Liver (tissue), 8 donors: ENCODE measurements at regions not wholly inside any gene's neighbourhood (a gene's known extent, or its start where the extent isn't known, plus 50 kb on each side); places are given as distances from the start of the nearest gene placed in this dataset.

Source experiments
- DNase-seq: peaks from one replicate; pipeline ENCODE4 v3.0.0-alpha.2; 2017; ENCODE audit warnings: low spot score
- H3K27ac ChIP-seq, 2 donors: one replicate each; pipeline ENCODE4 v1.7.0; 2013; ENCODE audit warnings: inconsistent platforms in 2 of 2, low read length in 2 of 2, control low read depth in 1 of 2, low read depth in 1 of 2, mild to moderate bottlenecking in 1 of 2
- H3K27me3 ChIP-seq, 4 donors: one replicate each; pipeline versions ENCODE4 v1.6.1 to v1.7.0; 2013; ENCODE audit warnings: low read length in 3 of 4, inconsistent platforms in 1 of 4, mild to moderate bottlenecking in 1 of 4, moderate library complexity in 1 of 4; ENCODE audit not compliant: control insufficient read depth in 4 of 4, insufficient read depth in 4 of 4
- H3K36me3 ChIP-seq, 4 donors: one replicate each; pipeline versions ENCODE4 v1.6.1 to v1.7.0; 2013; ENCODE audit warnings: low read length in 3 of 4, mild to moderate bottlenecking in 3 of 4, low read depth in 1 of 4, moderate library complexity in 1 of 4; ENCODE audit not compliant: control insufficient read depth in 4 of 4, insufficient read depth in 3 of 4
- H3K4me1 ChIP-seq, 4 donors: one replicate each; pipeline versions ENCODE4 v1.6.1 to v1.7.0; 2013; ENCODE audit warnings: low read length in 3 of 4, mild to moderate bottlenecking in 3 of 4, moderate library complexity in 1 of 4; ENCODE audit not compliant: control insufficient read depth in 4 of 4, insufficient read depth in 4 of 4
- H3K4me3 ChIP-seq, 3 donors: one replicate each; pipeline versions ENCODE4 v1.6.1 to v1.7.0; 2013; ENCODE audit warnings: low read length in 3 of 3, control low read depth in 1 of 3, low read depth in 1 of 3, mild to moderate bottlenecking in 1 of 3
- H3K9ac ChIP-seq, 2 donors: one replicate each; pipeline ENCODE4 v1.7.0; 2013; ENCODE audit warnings: low read length in 2 of 2, mild to moderate bottlenecking in 2 of 2, moderate library complexity in 2 of 2, control low read depth in 1 of 2, low read depth in 1 of 2
- H3K9me3 ChIP-seq, 4 donors: one replicate each; pipeline versions ENCODE4 v1.6.1 to v1.7.0; 2013; ENCODE audit warnings: low read length in 3 of 4; ENCODE audit not compliant: control insufficient read depth in 4 of 4
- ATF3 ChIP-seq: IDR thresholded peaks from 2 replicates; pipeline ENCODE4 v1.6.1; 2016; ENCODE audit warnings: antibody characterized with exemption
- FOXA1 ChIP-seq: IDR thresholded peaks from 2 replicates; pipeline ENCODE4 v1.6.1; 2016; ENCODE audit warnings: antibody characterized with exemption
- FOXA2 ChIP-seq: IDR thresholded peaks from 2 replicates; pipeline ENCODE4 v1.6.1; 2016; ENCODE audit warnings: antibody characterized with exemption
- GABPA ChIP-seq, 2 donors: IDR thresholded peaks in 1 of 2; conservative IDR thresholded peaks in 1 of 2; 2 replicates each; pipeline ENCODE4 v1.6.1; 2016; ENCODE audit warnings: antibody characterized with exemption in 2 of 2, mild to moderate bottlenecking in 1 of 2, moderate library complexity in 1 of 2
- HNF4A ChIP-seq, 2 donors: conservative IDR thresholded peaks; 2 replicates each; pipeline ENCODE4 v1.6.1; 2016; ENCODE audit warnings: antibody characterized with exemption in 2 of 2, mild to moderate bottlenecking in 2 of 2
- HNF4G ChIP-seq: IDR thresholded peaks from 2 replicates; pipeline ENCODE4 v1.6.1; 2016; ENCODE audit warnings: antibody characterized with exemption
- JUND ChIP-seq, 2 donors: IDR thresholded peaks; 2 replicates each; pipeline ENCODE4 v1.6.1; 2016; ENCODE audit warnings: antibody characterized with exemption in 2 of 2
- NR2F2 ChIP-seq: IDR thresholded peaks from 2 replicates; pipeline ENCODE4 v1.6.1; 2016; ENCODE audit warnings: antibody characterized with exemption
- RAD21 ChIP-seq, 2 donors: IDR thresholded peaks; 2 replicates each; pipeline ENCODE4 v1.6.1; 2016; ENCODE audit warnings: antibody characterized with exemption in 2 of 2, mild to moderate bottlenecking in 2 of 2
- RXRA ChIP-seq, 2 donors: IDR thresholded peaks; 2 replicates each; pipeline ENCODE4 v1.6.1; 2017 to 2018; ENCODE audit warnings: antibody characterized with exemption in 2 of 2, mild to moderate bottlenecking in 1 of 2
- SP1 ChIP-seq: IDR thresholded peaks from 2 replicates; pipeline ENCODE4 v1.6.1; 2018; ENCODE audit warnings: antibody characterized with exemption, mild to moderate bottlenecking
- TAF1 ChIP-seq: conservative IDR thresholded peaks from 2 replicates; pipeline ENCODE4 v1.6.1; 2016; ENCODE audit warnings: antibody characterized with exemption, mild to moderate bottlenecking
- ZBTB33 ChIP-seq: IDR thresholded peaks from 2 replicates; pipeline ENCODE4 v1.6.1; 2016; ENCODE audit warnings: antibody characterized with exemption
- WGBS: extraction: QIAGEN DNeasy Blood & Tissue Kit; methylation state at CpG from one replicate; pipeline ENCODE4 v1.1.7; 2013; 5-methylcytosine and 5-hydroxymethylcytosine counted together
- TF ChIP-seq, protein P1 (sequence below): IDR thresholded peaks from 2 replicates; pipeline ENCODE4 v1.6.1; 2016; ENCODE audit warnings: antibody characterized with exemption, mild to moderate bottlenecking
- TF ChIP-seq, protein P2 (sequence below): IDR thresholded peaks from 2 replicates; pipeline ENCODE4 v1.6.1; 2016; ENCODE audit warnings: antibody characterized with exemption
- TF ChIP-seq, protein P3 (sequence below): fragments of 150-350 bp; IDR thresholded peaks from 2 replicates; pipeline ENCODE4 v1.5.1; 2017; ENCODE audit warnings: improper control_type of control experiment, low read depth, low read length; ENCODE audit not compliant: missing input control
- donor health status: healthy.
- donor health status: healthy.
- donor health status: healthy.
- donor health status: healthy.
- donor health status: healthy.

DNA sequence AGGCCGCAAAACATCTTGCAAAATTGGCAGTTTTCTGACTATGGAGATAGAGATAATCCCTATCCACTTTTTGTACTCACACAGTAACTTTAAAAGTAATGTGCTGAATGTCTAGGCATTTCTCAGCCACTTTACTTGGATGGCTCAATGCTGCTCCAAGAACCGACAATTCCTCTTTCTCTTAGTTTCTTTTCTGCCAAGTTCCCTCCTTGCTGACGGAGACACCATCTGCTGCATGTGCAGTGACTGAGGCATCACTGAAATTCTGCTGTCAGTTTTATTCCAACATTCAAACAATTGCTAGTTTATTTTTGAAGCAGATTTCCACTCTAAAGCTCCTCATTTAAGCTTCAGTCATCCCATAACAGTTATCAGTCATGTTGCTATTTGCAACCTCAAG lies 116.0 kb upstream of the RBMS3 start (continued):
- TF ChIP-seq, protein P1, sequence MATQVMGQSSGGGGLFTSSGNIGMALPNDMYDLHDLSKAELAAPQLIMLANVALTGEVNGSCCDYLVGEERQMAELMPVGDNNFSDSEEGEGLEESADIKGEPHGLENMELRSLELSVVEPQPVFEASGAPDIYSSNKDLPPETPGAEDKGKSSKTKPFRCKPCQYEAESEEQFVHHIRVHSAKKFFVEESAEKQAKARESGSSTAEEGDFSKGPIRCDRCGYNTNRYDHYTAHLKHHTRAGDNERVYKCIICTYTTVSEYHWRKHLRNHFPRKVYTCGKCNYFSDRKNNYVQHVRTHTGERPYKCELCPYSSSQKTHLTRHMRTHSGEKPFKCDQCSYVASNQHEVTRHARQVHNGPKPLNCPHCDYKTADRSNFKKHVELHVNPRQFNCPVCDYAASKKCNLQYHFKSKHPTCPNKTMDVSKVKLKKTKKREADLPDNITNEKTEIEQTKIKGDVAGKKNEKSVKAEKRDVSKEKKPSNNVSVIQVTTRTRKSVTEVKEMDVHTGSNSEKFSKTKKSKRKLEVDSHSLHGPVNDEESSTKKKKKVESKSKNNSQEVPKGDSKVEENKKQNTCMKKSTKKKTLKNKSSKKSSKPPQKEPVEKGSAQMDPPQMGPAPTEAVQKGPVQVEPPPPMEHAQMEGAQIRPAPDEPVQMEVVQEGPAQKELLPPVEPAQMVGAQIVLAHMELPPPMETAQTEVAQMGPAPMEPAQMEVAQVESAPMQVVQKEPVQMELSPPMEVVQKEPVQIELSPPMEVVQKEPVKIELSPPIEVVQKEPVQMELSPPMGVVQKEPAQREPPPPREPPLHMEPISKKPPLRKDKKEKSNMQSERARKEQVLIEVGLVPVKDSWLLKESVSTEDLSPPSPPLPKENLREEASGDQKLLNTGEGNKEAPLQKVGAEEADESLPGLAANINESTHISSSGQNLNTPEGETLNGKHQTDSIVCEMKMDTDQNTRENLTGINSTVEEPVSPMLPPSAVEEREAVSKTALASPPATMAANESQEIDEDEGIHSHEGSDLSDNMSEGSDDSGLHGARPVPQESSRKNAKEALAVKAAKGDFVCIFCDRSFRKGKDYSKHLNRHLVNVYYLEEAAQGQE = no peak
- TF ChIP-seq ZBTB33 (no peak), GABPA (IDR thresholded peaks at IDR 0.05 in 1 of 2, conservative IDR thresholded peaks at IDR 0.05 in 1 of 2) (no peak), RAD21 (IDR thresholded peaks at IDR 0.05) (no peak), JUND (IDR thresholded peaks at IDR 0.05) (no peak), HNF4A (conservative IDR thresholded peaks at IDR 0.05) (no peak)

- Histone ChIP-seq H3K9ac (no peak overlapping the region), H3K27me3 (no peaks in the 10 kb centered on the region), H3K36me3 (no peaks in the 10 kb centered on the region), H3K9me3 (no peaks in the 10 kb centered on the region), H3K4me3 (no peak overlapping the region), H3K4me1 (no peaks in the 10 kb centered on the region), H3K27ac (no peak overlapping the region)
- no peak for DNase-seq
- 92% methylated on average over 1 of the region's 1 CpG for WGBS
- TF ChIP-seq HNF4A (conservative IDR thresholded peaks at IDR 0.05) (no peak), RXRA (IDR thresholded peaks at IDR 0.05) (no peak), SP1 (no peak), ATF3 (no peak), ZBTB33 (no peak), FOXA2 (no peak), RAD21 (IDR thresholded peaks at IDR 0.05) (no peak), FOXA1 (no peak), TAF1 (no peak), JUND (IDR thresholded peaks at IDR 0.05) (no peak), HNF4G (no peak), NR2F2 (no peak)
- TF ChIP-seq, protein P2, sequence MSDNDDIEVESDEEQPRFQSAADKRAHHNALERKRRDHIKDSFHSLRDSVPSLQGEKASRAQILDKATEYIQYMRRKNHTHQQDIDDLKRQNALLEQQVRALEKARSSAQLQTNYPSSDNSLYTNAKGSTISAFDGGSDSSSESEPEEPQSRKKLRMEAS = no peak
- TF ChIP-seq, protein P3, sequence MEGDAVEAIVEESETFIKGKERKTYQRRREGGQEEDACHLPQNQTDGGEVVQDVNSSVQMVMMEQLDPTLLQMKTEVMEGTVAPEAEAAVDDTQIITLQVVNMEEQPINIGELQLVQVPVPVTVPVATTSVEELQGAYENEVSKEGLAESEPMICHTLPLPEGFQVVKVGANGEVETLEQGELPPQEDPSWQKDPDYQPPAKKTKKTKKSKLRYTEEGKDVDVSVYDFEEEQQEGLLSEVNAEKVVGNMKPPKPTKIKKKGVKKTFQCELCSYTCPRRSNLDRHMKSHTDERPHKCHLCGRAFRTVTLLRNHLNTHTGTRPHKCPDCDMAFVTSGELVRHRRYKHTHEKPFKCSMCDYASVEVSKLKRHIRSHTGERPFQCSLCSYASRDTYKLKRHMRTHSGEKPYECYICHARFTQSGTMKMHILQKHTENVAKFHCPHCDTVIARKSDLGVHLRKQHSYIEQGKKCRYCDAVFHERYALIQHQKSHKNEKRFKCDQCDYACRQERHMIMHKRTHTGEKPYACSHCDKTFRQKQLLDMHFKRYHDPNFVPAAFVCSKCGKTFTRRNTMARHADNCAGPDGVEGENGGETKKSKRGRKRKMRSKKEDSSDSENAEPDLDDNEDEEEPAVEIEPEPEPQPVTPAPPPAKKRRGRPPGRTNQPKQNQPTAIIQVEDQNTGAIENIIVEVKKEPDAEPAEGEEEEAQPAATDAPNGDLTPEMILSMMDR = no peak
- TF ChIP-seq, protein P1 = no peak
Observed at GRCh38 chr3:29167180-29167579, 113.7 kb upstream of the RBMS3 start.
